ENCODE measurements at regions not wholly inside any gene's neighbourhood (a gene's known extent, or its start where the extent isn't known, plus 50 kb on each side); places are given as distances from the start of the nearest gene placed in this dataset.

GRCh38 chr5:71834601-71835000 is 115.5 kb downstream of the CARTPT start:
- 53% methylated on average over 2 of the region's 2 CpGs for WGBS
- TF ChIP-seq POLR2AphosphoS5 (IDR thresholded peaks at IDR 0.05) (no peak), EP300 (IDR thresholded peaks at IDR 0.05) (no peak), CTCF (IDR thresholded peaks at IDR 0.05) (no peak), POLR2A (IDR thresholded peaks at IDR 0.05; ENCODE audit: low read depth) (no peak)
- DNase-seq (ENCODE audit: extremely low spot score) = no peak
- Histone ChIP-seq H3K36me3 (no peaks in the 10 kb centered on the region), H3K4me1 (peaks cover 16 to 49% (median 42%) of the 10 kb centered on the region in 4 donors), H3K4me3 (no peak overlapping the region), H3K27me3 (no peaks in the 10 kb centered on the region), H3K9me3 (no peaks in the 10 kb centered on the region), H3K27ac (replicated peaks in 1 of 4) (no peak overlapping the region)
- intact Hi-C loops (cut with DNase I) = no loop called here

- intact Hi-C loops (cut with DNase I) = no loop called here
- Histone ChIP-seq H3K36me3 (no peaks in the 10 kb centered on the region), H3K4me1 (peaks cover 2 to 35% (median 28%) of the 10 kb centered on the region in 4 donors), H3K27me3 (no peaks in the 10 kb centered on the region), H3K9me3 (no peaks in the 10 kb centered on the region), H3K4me3 (no peak overlapping the region), H3K27ac (replicated peaks in 1 of 4) (peak overlapping the region in 3 of 4 donors; percentile 1 to 52 (median 34))
- no peak for TF ChIP-seq POLR2A (IDR thresholded peaks at IDR 0.05; ENCODE audit: low read depth)
- TF ChIP-seq EP300 (IDR thresholded peaks at IDR 0.05) = no peak
- TF ChIP-seq POLR2AphosphoS5 (IDR thresholded peaks at IDR 0.05) = no peak
- no peak for TF ChIP-seq CTCF (IDR thresholded peaks at IDR 0.05)
- DNase-seq (ENCODE audit: extremely low spot score) = no peak
Observed at GRCh38 chr5:71836084-71836483, 117.0 kb downstream of the CARTPT start.

- no peak for DNase-seq (ENCODE audit: extremely low spot score)
- Histone ChIP-seq H3K4me3 (no peak overlapping the region), H3K27me3 (no peaks in the 10 kb centered on the region), H3K9me3 (no peaks in the 10 kb centered on the region), H3K36me3 (no peaks in the 10 kb centered on the region), H3K4me1 (peaks cover 0 to 30% (median 22%) of the 10 kb centered on the region in 4 donors), H3K27ac (replicated peaks in 1 of 4) (peak overlapping the region; percentile 1 to 52 (median 36))
- intact Hi-C loops (cut with DNase I) = no loop called here
- TF ChIP-seq POLR2A (IDR thresholded peaks at IDR 0.05; ENCODE audit: low read depth) (no peak), POLR2AphosphoS5 (IDR thresholded peaks at IDR 0.05) (no peak), CTCF (IDR thresholded peaks at IDR 0.05) (no peak), EP300 (IDR thresholded peaks at IDR 0.05) (no peak)
- WGBS = 77% methylated on average over 5 of the region's 5 CpGs
Observed at GRCh38 chr5:71836559-71837112, 117.6 kb downstream of the CARTPT start.

- intact Hi-C loops (cut with DNase I) = no loop called here
- WGBS = 94% methylated on average over 4 of the region's 4 CpGs
Observed at GRCh38 chr5:71838286-71838685, 119.2 kb downstream of the CARTPT start.

More at GRCh38 chr5:71838286-71838685, 119.2 kb downstream of the CARTPT start:
- H3K4me1 ChIP-seq = peaks cover 0 to 23% (median 17%) of the 10 kb centered on the region in 4 donors
- DNase-seq (ENCODE audit: extremely low spot score) = no peak
- no peaks in the 10 kb centered on the region for H3K9me3 ChIP-seq
- H3K36me3 ChIP-seq = no peaks in the 10 kb centered on the region
- H3K4me3 ChIP-seq = no peak overlapping the region
- no peaks in the 10 kb centered on the region for H3K27me3 ChIP-seq
- no peak for TF ChIP-seq POLR2A (IDR thresholded peaks at IDR 0.05; ENCODE audit: low read depth)
- no peak for TF ChIP-seq EP300 (IDR thresholded peaks at IDR 0.05)
- no peak for TF ChIP-seq CTCF (IDR thresholded peaks at IDR 0.05)
- TF ChIP-seq POLR2AphosphoS5 (IDR thresholded peaks at IDR 0.05) = no peak
- H3K27ac ChIP-seq (replicated peaks in 1 of 4) = no peak overlapping the region

Data from esophagus muscularis mucosa (tissue), 4 donors.